ENCODE measurements at regions not wholly inside any gene's neighbourhood (a gene's known extent, or its start where the extent isn't known, plus 50 kb on each side); places are given as distances from the start of the nearest gene placed in this dataset.

DNA sequence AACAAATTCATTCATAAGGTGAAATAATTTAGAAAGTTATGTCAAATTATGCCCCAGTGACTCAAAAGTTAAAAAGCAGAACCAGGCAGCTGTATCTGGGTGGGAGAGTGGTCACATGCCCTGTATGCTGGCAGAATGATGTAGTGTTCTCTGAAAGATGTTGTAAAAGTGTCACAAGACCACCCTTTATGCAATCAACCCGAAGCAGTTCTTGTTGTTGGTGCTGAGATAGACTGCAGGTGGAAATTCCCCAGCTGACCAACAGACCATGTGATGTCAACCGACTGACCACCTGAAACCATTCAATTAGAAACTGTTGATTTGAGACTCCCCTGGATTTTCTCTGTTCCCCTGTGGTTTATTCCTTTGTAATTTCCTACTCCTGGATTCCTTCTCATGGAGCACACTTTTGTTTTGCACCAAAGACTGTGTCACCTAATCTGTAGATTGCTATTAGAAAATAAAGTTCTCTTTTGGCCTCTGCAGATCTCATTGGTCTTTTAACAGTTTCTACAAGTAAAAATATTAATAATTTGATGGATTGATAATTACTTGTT is 1341.3 kb upstream of the LRRTM1 start:
- no peak overlapping the region for H3K4me3 ChIP-seq (ENCODE audit: low read depth, low read length)
- TF ChIP-seq, protein P1, sequence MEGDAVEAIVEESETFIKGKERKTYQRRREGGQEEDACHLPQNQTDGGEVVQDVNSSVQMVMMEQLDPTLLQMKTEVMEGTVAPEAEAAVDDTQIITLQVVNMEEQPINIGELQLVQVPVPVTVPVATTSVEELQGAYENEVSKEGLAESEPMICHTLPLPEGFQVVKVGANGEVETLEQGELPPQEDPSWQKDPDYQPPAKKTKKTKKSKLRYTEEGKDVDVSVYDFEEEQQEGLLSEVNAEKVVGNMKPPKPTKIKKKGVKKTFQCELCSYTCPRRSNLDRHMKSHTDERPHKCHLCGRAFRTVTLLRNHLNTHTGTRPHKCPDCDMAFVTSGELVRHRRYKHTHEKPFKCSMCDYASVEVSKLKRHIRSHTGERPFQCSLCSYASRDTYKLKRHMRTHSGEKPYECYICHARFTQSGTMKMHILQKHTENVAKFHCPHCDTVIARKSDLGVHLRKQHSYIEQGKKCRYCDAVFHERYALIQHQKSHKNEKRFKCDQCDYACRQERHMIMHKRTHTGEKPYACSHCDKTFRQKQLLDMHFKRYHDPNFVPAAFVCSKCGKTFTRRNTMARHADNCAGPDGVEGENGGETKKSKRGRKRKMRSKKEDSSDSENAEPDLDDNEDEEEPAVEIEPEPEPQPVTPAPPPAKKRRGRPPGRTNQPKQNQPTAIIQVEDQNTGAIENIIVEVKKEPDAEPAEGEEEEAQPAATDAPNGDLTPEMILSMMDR (IDR thresholded peaks at IDR 0.05; ENCODE audit: low read depth, low read length) = no peak

DNA sequence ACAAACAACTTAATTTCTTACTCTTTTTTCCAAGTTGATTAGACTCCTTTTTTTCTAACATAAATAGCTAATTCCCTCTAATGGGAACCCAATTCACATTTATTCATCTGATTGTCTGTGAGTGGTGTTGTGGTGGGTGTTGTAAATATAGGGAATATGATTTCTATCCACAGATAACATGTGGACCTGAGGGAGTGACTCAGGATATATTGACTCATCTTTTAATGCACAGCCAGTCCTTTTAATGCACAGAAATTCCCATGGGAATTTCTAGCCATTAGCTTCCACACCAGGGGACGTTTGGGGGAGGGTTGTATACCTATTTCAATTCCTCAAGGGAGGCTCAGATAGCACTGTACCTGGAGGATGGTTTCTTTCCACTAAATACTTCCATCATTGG is 1339.6 kb upstream of the LRRTM1 start:
- no peak overlapping the region for H3K4me3 ChIP-seq (ENCODE audit: low read depth, low read length)
- TF ChIP-seq, protein P1 (IDR thresholded peaks at IDR 0.05; ENCODE audit: low read depth, low read length) = no peak

DNA sequence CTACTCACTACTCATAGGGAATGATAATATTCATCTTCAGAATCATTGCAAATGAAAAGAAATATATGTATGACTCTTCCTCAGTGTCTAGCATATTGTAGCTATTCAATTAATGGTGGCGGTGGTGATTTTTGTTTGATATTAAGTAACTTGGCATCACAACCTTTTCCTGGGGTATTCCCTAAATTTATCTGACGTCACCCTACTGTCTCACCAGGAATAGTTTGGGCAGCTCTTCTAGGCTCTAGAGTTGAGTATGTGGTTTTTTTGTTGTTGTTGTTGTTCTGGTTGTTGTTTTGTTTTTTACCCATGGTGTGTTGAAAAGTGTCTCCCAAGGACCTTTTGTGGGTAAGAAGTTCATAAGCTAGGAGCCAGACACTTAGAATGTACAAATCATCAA is 1320.3 kb upstream of the LRRTM1 start:
- TF ChIP-seq, protein P1 (IDR thresholded peaks at IDR 0.05; ENCODE audit: low read depth, low read length) = no peak

DNA sequence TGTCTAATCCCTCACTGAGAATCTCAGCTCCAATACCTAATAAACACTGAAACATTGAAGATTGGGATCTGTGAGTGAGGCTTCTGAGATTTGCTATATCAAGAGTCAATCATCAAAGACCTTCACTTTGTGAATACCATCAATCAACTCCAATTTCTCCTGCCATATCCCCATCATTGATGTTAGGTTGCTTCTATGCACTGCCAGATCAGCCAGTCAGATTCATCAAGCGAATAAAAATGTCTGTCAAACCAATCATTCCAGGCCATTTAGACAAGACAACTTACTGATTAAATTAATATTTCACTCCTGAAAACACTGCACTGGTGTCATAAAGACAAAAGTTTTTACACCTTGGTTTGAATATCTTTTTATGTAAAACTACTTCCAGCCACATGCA is 1295.5 kb upstream of the LRRTM1 start:
- no peak overlapping the region for H3K4me3 ChIP-seq (ENCODE audit: low read depth, low read length)
- TF ChIP-seq, protein P1 (IDR thresholded peaks at IDR 0.05; ENCODE audit: low read depth, low read length) = no peak

More for the DNA sequence above, 1320.3 kb upstream of the LRRTM1 start:
- no peak overlapping the region for H3K4me3 ChIP-seq (ENCODE audit: low read depth, low read length)

DNA sequence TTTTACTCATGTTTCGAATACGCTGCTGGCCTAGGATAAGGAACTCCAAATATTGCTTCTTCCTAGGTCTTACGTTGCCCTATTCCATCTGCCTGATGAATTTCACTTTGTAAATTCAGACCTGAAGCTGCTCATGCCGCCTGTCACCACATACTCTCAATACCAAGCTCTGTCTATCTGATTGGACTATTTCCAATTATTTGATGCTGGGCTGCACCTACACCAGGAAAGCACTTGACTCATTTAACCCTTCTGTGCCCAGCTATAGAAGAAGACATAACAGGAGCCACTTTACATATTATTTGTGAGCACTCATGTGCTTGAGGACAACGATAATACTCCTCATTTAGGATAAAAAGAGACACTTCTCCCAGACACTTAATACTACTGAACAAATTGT is 1293.9 kb upstream of the LRRTM1 start:
- H3K4me3 ChIP-seq (ENCODE audit: low read depth, low read length) = no peak overlapping the region
- TF ChIP-seq, protein P1 (IDR thresholded peaks at IDR 0.05; ENCODE audit: low read depth, low read length) = no peak

DNA sequence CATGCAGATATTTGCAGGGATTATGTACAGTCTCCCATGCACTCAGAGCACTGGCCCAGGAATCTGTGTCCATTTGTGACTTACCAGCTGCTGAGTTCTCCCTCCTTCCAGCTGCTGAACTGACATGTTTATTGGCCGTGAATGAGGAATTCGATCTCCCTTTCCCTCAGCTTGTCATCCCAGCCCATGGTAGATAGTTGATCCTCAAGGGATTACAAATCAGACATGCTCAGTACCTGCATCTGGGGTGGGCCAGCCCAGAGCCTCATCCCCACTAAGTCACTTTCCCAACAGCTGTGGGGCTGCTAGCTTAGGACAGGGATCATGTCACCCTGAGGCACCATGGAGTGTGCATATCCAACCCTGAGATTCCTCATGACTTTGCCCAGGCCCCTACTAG is 1284.9 kb upstream of the LRRTM1 start:
- H3K4me3 ChIP-seq (ENCODE audit: low read depth, low read length) = no peak overlapping the region
- TF ChIP-seq, protein P1 (IDR thresholded peaks at IDR 0.05; ENCODE audit: low read depth, low read length) = no peak

DNA sequence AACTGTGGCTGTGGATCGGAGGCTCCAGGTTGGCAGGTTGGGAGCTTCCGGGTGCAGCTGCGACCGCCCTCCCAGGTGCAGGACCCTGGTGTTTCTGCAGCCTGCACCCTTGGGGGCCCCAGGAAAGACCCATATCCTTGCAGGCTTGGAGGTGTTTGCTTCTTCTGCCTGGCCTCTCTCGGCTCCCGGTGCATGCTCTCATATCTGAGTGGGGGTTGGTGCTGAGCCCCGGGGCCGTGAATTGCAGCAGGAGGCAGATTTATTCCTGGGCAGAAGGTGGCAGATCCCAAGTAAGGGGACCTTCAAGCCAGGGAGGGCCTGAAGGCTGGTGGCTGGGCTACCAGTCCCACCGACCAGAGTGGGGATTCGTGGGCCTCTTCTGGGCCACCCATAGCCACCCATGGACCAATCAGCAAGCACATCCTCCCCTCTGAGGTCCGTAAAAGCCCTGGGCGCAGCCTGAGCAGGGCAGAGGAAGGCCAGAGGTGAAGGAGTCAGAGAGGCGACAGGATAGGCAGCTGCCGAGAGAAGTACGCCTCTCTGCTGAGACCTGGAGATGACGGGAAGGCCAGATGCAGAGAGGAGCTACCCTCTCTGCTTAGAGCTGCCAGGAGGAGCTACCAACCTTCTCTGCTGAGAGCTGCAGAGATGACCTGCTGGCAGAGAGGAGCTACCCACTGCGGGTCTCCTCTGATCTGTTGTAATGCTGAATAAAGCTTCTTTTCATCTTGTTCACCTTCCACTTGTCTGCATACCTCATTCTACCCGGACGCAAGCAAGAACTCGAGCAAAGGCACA is 1279.0 kb upstream of the LRRTM1 start:
- TF ChIP-seq, protein P1 (IDR thresholded peaks at IDR 0.05; ENCODE audit: low read depth, low read length) = no peak
- H3K4me3 ChIP-seq (ENCODE audit: low read depth, low read length) = no peak overlapping the region
